ENCODE measurements at regions not wholly inside any gene's neighbourhood (a gene's known extent, or its start where the extent isn't known, plus 50 kb on each side); places are given as distances from the start of the nearest gene placed in this dataset.
A peak's percentile ranks its signal among the peaks of the same experiment; 100 is the strongest.

GRCh38 chr1:79781261-79781660, 774.7 kb upstream of the ADGRL4 start:
- intact Hi-C loops (cut with DNase I, micrococcal nuclease): no loop called here
- ATAC-seq (no peak), DNase-seq (no peak)

- intact Hi-C loops (cut with DNase I, micrococcal nuclease): no loop called here
- ATAC-seq: no peak
- no peak for DNase-seq
These were observed 771.1 kb upstream of the ADGRL4 start for GRCh38 chr1:79777481-79778219.

GRCh38 chr1:79775402-79775801, 768.9 kb upstream of the ADGRL4 start:
- ATAC-seq (no peak), DNase-seq (no peak)
- intact Hi-C loops (cut with DNase I, micrococcal nuclease): no loop called here

GRCh38 chr1:79773385-79773784, 766.9 kb upstream of the ADGRL4 start:
- no peak for ATAC-seq
- intact Hi-C loops (cut with DNase I, micrococcal nuclease): no loop called here
- DNase-seq: no peak

- intact Hi-C loops (cut with DNase I, micrococcal nuclease): no loop called here
- DNase-seq (no peak), ATAC-seq (no peak)
These were observed 755.9 kb upstream of the ADGRL4 start for GRCh38 chr1:79762461-79762860.

GRCh38 chr1:79760531-79760930, 754.0 kb upstream of the ADGRL4 start:
- ATAC-seq (no peak), DNase-seq (no peak)
- intact Hi-C loops (cut with DNase I, micrococcal nuclease): no loop called here

GRCh38 chr1:79749607-79750006, 743.1 kb upstream of the ADGRL4 start:
- no peak for DNase-seq
- intact Hi-C loops (cut with DNase I, micrococcal nuclease): no loop called here
- ATAC-seq: no peak

- DNase-seq: no peak
- ATAC-seq: peak; percentile 99
- intact Hi-C loops (cut with DNase I, micrococcal nuclease): no loop called here
These were observed 739.4 kb upstream of the ADGRL4 start for GRCh38 chr1:79745929-79746328.

- intact Hi-C loops (cut with DNase I, micrococcal nuclease): no loop called here
- no peak for DNase-seq
- ATAC-seq: no peak
These were observed 738.2 kb upstream of the ADGRL4 start for GRCh38 chr1:79744746-79745145.

- no peak for DNase-seq
- intact Hi-C loops (cut with DNase I, micrococcal nuclease): no loop called here
- no peak for ATAC-seq
These were observed 735.3 kb upstream of the ADGRL4 start for GRCh38 chr1:79741720-79742421.

GRCh38 chr1:79738101-79738500, 731.6 kb upstream of the ADGRL4 start:
- intact Hi-C loops (cut with DNase I, micrococcal nuclease): no loop called here
- ATAC-seq (no peak), DNase-seq (no peak)

- intact Hi-C loops (cut with DNase I, micrococcal nuclease): no loop called here
- DNase-seq: no peak
- no peak for ATAC-seq
These were observed 730.7 kb upstream of the ADGRL4 start for GRCh38 chr1:79737193-79737592.

GRCh38 chr1:79732950-79733349, 726.4 kb upstream of the ADGRL4 start:
- ATAC-seq: no peak
- no peak for DNase-seq
- intact Hi-C loops (cut with DNase I, micrococcal nuclease): no loop called here

GRCh38 chr1:79726911-79727310, 720.4 kb upstream of the ADGRL4 start:
- DNase-seq: no peak
- ATAC-seq: no peak
- intact Hi-C loops (cut with DNase I, micrococcal nuclease): no loop called here

- intact Hi-C loops (cut with DNase I, micrococcal nuclease): no loop called here
- no peak for DNase-seq
- no peak for ATAC-seq
These were observed 719.8 kb upstream of the ADGRL4 start for GRCh38 chr1:79726321-79726720.

- DNase-seq (no peak), ATAC-seq (no peak)
- intact Hi-C loops (cut with DNase I, micrococcal nuclease): no loop called here
These were observed 709.9 kb upstream of the ADGRL4 start for GRCh38 chr1:79716447-79716846.

GRCh38 chr1:79714664-79715063, 708.1 kb upstream of the ADGRL4 start:
- DNase-seq (no peak), ATAC-seq (no peak)
- intact Hi-C loops (cut with DNase I, micrococcal nuclease): no loop called here

- DNase-seq: no peak
- no peak for ATAC-seq
- intact Hi-C loops (cut with DNase I, micrococcal nuclease): no loop called here
These were observed 704.5 kb upstream of the ADGRL4 start for GRCh38 chr1:79711001-79711431.

- DNase-seq: no peak
- no peak for ATAC-seq
- intact Hi-C loops (cut with DNase I, micrococcal nuclease): no loop called here
These were observed 702.2 kb upstream of the ADGRL4 start for GRCh38 chr1:79708646-79709265.

- DNase-seq (no peak), ATAC-seq (no peak)
- intact Hi-C loops (cut with DNase I, micrococcal nuclease): no loop called here
These were observed 698.7 kb upstream of the ADGRL4 start for GRCh38 chr1:79705218-79705617.

Measured in left colon (tissue), 2 donors.